Non-pigmented ciliary epithelial cell (primary cell): ENCODE measurements at regions not wholly inside any gene's neighbourhood (a gene's known extent, or its start where the extent isn't known, plus 50 kb on each side); places are given as distances from the start of the nearest gene placed in this dataset.
"Not testable (repeated sequence)": the region's sequence is repeated elsewhere in the genome, so short reads cannot be mapped to it uniquely, and the experiment has no call there.

ENCODE experiments used
- DNase-seq: peaks from one replicate; pipeline ENCODE4 v3.0.0-alpha.2; 2010; ENCODE audit warnings: low read depth

GRCh38 chr20:43404878-43405277 is 52.8 kb upstream of the SRSF6 start:
- no peak for DNase-seq

- DNase-seq = not testable (repeated sequence)
Observed at GRCh38 chr20:43400882-43401281, 56.8 kb upstream of the SRSF6 start.

DNA sequence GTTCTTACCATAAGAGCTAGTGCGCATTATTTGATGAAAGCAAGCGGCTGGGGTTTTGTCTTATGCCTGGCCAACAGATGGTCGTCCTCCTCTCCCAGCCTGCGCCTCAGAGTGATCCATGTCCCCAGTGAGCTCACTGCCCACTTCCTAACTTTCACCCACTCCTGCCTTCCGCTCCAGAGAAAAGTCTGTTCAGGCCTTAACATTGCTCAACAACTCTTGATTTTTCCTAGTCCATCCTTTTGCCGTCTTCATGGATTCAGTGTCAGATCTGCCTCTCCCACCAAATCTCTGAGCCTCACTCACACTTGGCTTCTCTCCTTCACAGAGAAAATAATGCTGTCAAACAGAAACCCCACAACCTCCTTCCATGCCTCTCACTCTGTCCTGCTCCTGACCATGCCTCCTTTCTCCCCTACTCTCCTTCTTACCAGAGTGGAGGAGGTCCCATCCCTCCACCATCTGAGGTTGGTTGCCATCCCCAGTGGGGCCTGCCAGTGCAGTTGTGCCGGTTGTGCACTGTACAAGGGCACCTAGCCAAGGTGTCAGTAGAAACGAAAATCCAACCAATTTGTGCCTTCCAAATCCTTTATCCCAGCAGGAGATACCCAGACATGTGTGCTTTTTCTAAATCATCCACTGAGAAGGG is 58.9 kb upstream of the SRSF6 start:
- no peak for DNase-seq

- DNase-seq = no peak
Observed at GRCh38 chr20:43397147-43397546, 60.5 kb upstream of the SRSF6 start.

DNA sequence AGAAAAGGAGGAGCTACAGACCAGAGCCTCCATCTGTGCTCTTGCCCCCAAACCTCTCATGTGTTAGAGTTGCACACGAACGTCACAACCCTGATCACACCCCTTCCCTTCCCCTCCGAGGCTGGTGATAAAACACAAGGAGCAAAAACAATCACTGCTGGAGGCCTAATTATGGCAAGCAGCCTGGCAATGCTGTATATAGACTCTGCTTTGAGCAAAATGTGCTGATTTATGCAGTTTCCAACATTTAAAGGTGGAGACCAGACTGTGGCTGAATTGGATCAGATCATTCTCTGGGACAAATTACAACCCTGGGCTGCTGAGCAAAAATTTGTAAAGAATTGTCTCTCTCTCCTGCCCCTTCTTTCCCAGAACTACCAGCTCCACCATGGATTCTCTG is 64.6 kb upstream of the SRSF6 start:
- DNase-seq = no peak

GRCh38 chr20:43392561-43392960 is 65.1 kb upstream of the SRSF6 start:
- DNase-seq = no peak

GRCh38 chr20:43389839-43390626 is 67.7 kb upstream of the SRSF6 start:
- no peak for DNase-seq

DNA sequence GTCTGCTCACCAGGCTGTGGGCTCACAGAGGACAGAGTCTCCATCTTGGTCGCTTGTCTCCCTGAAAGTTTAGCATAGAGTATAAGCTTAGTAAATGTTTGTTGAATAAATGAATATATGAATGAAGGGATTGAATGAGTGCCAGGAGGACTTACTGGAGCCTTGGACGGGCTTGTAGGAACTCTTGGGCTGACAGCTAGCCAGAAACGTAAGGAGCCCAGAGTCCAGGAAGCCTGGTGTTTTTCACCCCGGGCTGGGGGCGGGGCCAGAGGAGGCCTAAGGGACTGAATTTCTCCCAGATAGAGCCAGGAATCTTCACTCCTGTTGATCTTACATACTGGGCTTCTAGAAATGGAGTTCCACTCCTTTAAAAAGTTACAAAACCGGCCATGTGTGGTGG is 68.5 kb upstream of the SRSF6 start:
- no peak for DNase-seq

GRCh38 chr20:43388268-43389002 is 69.3 kb upstream of the SRSF6 start:
- no peak for DNase-seq

GRCh38 chr20:43387737-43388136 is 70.0 kb upstream of the SRSF6 start:
- DNase-seq = no peak

- DNase-seq = no peak
Observed at GRCh38 chr20:43386878-43387277, 70.8 kb upstream of the SRSF6 start.

DNA sequence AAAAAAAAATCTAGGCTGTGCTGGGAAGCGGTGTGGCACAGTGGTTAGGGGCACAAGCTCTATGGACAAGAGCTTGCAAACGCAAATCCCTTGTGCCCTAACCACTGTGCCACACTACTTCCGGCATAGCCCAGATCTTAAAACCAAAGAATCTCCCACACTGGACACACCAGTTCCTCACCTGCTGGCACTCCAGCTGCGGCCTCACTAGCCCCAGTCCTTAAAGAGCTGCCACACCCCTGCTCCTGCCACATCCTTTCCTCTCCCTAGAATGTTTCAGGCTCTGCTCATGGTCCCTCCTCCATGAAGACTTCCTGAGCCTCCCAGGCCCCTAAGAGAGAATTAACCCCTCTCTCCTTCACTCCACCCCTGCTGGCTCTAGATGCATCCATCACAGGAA is 71.8 kb upstream of the SRSF6 start:
- DNase-seq = no peak

GRCh38 chr20:43384101-43384940 is 73.4 kb upstream of the SRSF6 start:
- DNase-seq = no peak

DNA sequence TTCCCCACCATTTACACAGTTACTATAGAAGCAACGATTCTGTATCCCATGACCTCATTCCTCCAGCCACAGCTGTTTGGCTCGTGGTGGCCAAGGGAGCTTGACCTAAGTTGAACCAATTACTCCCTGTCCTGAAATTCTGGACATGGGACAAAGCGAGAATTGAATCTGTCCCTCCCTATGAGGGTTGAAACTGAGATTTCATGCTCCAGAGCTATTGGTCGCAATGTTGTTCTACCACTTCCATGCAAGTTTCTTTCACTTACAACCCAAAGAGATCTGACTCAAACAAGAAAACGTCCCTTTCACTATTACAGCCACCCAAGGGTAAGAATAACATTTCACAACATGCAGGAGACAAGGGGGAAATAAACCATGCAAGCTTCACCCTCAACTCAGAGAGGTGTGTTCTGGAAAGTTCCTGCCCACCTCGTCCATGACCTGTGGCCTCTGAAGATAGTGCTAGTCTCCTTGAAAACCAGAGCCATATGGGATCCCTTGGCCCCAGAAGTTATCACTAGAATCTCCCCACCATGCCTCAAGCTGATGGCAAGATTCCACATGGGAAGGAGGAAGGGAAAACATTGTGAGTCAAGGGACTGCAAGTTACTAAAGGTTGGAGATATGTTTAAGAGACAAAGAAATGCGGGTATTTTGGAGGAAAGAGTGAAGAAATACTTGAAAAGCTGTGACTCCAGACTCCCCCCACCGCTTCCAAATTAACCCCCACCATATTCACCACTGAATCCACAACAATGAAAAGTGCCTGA is 74.5 kb upstream of the SRSF6 start:
- no peak for DNase-seq

- DNase-seq = not testable (repeated sequence)
Observed at GRCh38 chr20:43382135-43382534, 75.6 kb upstream of the SRSF6 start.

DNA sequence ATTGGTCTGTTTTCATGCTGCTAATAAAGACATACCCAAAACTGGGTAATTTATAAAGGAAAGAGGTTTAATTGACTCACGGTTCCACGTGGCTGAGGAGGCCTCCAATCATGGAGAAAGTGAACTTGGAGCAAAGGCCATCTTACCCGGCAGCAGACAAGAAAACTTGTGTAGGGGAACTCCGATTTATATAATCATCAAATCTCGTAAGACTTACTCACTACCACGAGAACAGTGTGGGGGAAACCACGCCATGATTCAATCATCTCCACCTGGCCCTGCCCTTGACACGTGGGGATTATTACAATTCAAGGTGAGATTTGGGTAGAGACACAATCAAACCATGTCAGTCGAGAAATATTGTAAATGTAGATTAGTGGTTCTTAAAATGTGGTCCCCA is 76.2 kb upstream of the SRSF6 start:
- DNase-seq = not testable (repeated sequence)

GRCh38 chr20:43379239-43379917 is 78.3 kb upstream of the SRSF6 start:
- peak; percentile 56 for DNase-seq

DNA sequence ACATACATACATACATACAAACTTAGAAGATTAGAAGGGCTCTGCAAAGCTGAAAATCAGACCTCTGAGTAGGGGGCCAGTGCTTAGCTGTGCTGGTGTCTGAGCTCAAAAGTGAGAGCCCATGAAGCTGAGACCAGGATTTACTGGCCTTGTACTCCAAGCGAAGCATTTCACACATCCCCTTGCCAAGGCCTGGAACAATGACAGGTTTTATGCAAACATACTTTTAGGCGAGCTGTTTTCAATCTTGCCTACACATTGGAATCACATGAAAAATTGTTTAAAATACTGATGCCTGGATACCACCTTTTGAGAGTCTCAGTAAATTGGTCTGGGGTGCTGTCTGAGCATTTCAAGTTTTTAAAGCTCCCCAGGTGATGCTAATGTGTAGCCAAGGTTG is 80.9 kb upstream of the SRSF6 start:
- no peak for DNase-seq

- DNase-seq = no peak
Observed at GRCh38 chr20:43375591-43375990, 82.1 kb upstream of the SRSF6 start.

DNA sequence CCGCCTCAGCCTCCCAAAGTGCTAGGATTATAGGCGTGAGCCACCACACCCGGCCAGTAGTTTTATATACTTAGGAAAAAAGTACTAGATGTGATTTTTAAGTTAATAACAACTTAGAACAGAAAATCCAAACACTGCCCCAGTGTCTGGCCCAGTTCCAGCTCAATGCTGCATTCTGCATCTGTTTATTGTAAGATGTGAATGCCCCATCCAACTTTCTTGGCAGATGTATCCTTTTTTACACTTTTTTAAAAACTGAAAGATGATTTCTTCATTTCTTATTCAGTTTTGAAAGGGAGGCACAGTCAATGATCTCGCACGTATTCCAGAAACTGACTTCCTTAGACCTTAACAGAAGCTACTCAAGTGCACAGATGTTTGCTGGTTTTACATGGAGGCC is 85.6 kb upstream of the SRSF6 start:
- DNase-seq = no peak

DNA sequence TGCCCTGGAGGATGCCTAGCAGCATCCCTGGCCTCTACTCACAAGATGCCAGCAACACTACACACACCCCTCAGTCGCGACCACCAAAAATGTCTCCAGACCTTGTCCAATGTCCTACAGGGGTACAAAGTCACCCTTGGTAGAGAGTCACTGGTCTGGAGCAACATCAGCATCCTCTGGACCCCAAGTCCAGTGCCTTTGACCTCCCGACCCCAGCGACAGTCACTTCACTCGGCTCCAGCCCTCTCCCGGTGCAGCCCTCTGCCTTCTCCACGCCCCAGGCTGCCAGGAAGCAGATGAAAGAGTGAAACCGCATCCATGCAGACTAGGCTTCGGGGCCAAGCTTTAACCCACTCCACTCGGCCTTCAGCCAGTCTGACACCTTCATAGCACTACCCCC is 92.0 kb upstream of the SRSF6 start:
- DNase-seq = no peak
